HG02798 (cell line): ENCODE measurements at regions not wholly inside any gene's neighbourhood (a gene's known extent, or its start where the extent isn't known, plus 50 kb on each side); places are given as distances from the start of the nearest gene placed in this dataset.
"Not testable (repeated sequence)": the region's sequence is repeated elsewhere in the genome, so short reads cannot be mapped to it uniquely, and the experiment has no call there.

Source experiments
- ATAC-seq: cut with Tn5 transposase; IDR thresholded peaks from one replicate; pipeline ENCODE4 v1.9.1; 2021; ENCODE audit warnings: mild to moderate bottlenecking; ENCODE audit not compliant: unreplicated experiment, poor library complexity

DNA sequence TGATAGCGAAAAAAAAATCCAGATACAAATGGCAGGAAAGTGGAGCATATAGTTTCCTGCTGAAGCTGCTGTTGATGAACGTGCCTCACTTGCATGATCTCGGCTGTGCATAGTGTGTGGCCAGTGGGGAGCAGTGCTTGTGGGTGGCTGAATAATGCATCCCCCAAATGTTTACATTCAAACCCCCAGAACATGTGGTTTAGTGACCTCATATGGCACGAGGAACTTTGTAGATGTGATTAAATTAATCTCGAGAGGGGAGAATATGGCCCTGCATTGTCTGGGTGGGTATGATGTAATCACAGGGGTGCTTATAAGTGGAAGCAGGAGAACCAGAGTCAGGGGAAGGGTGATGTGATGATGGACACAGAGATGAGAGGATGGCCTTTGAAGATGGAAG, 425.0 kb downstream of the TMEM121 start:
- ATAC-seq: no peak

DNA sequence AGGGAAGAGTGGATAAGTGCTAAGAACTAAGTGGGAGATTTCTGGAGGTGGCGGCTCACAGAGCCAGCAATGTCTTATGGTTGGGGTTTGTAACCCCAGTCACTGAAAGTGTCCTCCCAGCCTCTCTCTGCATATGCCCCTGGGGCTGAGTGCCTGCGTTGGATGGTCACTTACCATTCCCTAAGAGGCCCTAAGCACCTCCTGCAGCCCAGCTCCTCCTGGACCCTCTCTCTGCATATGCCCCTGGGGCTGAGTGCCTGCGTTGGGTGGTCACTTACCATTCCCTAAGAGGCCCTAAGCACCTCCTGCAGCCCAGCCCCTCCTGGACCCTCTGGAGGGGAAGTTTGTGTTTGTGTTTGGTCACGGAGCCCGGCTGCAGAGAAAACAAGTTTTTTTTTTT, 425.8 kb downstream of the TMEM121 start:
- ATAC-seq: no peak

DNA sequence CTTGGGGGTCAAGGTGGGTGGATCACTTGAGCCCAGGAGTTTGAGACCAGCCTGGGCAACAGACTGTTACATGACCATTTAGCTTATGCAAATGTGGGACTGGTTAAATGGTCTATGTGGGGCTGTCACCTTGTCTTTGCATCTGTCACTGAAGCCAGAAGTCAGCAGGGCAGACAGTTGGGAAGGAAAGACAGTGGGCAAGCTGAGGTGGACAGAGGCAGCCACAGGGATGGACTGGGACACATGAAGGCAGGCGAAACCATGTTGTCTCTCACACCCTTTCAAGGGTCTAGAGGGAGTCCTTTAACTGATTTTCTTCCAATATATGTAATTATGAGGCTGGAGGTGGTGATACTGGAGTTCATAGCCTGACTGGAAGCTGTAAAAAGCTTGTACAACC, 426.4 kb downstream of the TMEM121 start:
- no peak for ATAC-seq

DNA sequence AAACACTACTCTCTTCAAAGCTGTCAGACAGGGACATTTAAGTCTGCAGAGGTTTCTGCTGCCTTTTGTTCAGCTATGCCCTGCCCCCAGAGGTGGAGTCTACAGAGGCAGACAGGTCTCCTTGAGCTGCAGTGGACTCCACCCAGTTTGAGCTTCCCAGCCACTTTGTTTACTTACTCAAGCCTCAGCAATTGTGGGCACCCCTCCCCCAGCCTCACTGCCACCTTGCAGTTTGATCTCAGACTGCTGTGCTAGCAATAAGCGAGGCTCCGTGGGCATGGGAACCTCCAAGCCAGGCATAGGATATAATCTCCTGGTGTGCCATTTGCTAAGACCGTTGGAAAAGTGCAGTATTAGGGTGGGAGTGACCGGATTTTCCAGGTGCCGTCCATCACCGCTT, 435.2 kb downstream of the TMEM121 start:
- ATAC-seq: not testable (repeated sequence)

DNA sequence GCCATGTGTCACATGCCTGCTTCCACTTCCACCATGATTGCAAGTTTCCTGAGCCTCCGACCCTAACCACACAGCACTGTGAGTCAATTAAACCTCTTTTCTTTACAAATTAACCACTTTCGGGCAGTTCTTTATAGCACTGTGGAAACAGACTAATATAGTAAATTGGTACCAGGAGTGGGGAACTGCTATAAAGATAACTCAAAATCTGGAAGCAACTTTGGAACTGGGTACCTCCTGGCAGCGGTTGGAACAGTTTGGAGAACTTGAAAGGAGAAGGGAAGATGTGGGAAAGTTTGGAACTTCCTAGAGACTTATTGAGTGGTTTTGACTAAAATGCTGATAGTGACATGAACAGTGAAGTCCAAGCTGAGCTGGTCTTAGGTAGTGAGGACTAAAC, 436.1 kb downstream of the TMEM121 start:
- no peak for ATAC-seq

DNA sequence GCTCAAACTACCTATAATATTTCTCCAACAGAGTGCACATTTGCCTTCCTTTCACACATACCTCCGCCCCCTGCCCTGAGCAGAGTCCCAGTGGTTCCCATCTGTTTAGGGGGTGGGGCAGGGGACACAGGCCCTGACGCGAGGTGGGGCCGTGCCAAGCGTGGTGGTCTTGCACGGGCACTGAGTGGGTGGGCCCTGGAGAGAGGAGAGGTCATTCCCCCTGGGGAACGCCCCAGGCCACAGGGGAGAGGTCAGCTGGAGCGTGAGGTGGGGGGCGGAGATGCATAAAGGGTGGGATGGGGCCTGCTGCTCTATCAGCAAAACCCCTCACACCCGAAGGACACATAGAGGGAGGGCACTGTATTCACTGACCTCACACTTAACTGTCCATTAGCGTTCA, 441.9 kb downstream of the TMEM121 start:
- ATAC-seq: no peak

DNA sequence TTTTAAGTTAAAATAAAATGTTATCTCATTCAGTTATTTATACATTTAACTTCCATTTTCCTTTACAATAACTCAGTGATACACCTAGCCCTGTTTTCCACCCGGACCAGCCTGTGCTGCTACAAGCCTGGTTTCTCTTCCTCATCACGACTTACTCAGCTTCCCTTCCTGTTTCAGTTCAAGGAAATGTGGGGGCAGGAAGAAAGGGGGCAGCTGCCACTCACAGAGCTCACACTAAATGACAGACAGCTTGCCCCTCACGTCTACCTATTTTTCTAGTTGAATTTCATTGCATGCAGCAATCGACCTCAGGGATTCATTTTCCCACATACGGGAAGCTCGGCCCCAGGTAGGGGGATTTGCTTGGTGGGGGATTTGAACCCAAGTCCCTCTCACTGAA, 442.6 kb downstream of the TMEM121 start:
- not testable (repeated sequence) for ATAC-seq

DNA sequence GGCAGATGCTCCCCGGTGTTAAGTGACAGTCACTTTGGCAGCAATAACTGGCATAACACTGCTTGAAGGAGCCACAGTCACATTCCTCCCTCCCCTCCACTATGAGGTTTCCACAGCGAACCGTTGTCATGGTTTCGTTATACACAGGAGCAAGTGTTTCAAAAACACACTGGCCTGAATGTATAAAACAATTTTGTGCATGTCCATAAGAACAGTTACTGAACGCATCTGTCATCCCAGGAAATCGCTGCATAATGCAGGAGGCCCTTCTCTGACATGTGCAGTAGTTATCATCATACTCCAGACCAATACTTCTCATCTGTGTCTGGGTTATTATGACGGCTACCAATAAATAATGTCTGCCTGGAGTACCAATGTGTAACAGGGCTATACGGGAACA, 444.4 kb downstream of the TMEM121 start:
- ATAC-seq: not testable (repeated sequence)

DNA sequence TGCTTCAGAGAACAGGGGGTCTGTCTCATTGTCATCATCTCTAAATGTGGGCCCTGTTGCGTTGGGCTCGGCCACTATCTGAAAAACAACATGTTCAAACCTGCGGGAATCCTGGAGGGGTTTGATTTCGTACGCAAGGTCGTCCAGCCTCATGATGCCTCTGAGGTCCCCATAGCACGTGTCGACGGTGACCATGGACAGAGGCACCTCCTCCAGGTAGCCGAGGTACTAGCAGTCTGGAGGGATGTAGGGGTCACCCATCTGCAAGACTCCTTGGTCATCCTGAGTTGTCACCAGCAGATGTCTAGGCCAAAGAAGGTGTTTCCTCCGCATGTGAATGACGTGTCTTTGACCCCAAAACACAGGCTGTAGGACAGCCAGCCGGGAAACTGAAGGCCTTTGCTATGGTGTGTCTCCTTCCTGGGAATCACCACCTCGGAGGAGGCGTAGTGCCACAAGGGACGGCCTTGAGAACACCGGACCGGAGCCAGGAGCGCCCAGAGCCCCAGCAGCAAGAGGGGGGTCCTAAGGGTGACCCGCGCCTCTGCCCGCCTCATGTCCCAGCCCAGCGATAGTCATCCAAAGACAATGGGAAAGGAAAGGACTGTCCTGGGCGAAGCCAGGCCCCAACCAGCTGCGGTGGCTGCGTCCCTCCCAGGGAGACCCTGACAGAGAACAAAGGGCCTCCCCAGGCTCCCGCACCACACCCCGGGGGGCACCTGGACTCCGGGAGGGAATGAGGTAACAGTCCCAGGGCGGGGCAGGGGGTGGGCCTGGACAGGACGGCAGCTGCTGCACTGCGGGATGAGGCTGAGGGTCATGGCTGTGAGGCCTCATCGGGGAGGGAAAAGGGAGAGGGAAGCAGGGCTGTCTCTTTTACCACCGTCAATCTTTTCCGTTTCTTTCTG, 445.5 kb downstream of the TMEM121 start:
- ATAC-seq: no peak

DNA sequence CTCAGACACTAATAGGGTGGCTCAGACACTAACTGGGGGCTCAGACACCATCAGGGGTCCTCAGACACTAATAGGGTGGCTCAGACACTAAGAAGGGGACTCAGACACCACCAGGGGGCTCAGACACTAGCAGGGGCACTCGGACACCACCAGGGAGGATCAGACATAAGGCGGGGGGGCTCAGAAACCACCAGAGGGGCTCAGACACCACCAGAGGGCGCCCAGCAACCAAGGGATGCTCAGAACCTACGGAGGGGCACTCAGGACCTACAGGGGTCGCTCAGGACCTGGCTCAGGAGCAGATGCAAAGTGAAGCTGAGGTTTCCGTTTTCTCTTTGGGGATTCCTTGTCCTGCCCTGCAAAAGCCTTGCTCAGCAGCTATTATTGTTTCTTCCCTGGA, 448.5 kb downstream of the TMEM121 start:
- no peak for ATAC-seq

DNA sequence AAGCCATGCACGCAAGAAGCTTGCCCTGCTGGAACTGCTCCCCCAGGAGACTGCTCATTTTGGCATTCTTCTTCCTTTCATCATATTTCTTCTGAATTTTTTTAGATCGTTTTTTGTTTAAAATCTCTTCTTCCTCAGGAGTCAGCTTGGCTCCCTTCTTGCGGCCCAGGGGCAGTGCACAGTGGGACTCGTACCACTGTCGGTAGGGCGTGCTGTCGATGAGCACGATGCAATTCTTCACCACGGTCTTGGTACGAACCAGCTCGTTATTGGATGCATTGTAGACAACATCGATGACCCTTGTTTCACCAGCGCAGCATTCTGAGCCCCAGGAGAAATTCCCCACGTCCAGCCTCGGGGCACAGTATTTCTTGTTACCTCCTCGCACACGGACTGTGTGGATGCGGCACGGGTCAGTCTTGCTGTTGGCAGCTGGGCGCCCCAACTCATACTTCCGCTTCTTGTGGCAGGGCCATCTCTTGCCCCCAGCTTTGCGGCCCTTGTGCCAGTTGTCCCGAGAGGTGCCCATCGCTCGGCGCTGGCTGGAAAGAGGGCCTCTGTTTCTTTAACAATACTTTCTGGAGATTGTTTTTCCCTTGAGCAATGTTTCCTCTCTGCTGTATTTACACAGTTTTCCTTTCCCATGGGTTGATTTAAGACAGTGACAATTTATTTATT, 452.4 kb downstream of the TMEM121 start:
- no peak for ATAC-seq

DNA sequence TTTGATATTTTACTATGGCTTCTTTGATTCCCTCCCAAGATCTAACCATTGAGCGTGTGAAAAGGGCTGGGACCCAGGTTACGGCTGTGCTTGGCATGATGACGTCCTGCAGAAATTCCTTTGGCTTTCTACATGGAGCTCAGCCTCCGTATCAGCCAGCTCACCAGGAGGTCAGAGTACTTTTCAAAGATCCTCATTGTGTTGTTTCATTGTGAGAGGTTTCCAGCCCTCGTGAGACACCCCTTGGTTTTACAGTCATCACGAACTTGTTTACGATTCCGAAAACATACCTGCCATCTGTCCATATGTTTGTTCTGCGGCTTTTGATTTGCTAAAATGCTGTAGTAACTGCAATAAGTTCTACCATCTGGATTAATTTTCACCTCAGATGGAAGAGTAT, 453.1 kb downstream of the TMEM121 start:
- ATAC-seq: no peak

DNA sequence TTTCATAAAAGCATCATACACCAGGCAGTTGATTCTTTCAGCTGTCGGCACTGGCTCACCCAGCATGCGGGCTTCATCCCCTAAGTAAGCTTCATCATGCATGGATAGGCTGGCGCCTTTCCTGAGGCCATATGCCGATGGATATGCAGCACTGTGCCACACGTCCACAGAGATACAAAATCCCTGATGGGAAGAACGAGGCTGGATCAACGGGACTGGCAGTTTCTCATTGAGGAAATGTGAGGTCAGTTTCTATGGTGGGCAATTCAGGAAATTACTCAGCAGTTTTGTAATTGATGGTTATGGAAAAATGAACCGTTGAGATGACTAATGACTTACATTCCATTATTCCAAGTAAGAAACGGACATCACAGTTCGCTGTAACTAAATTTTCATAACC, 453.8 kb downstream of the TMEM121 start:
- no peak for ATAC-seq

DNA sequence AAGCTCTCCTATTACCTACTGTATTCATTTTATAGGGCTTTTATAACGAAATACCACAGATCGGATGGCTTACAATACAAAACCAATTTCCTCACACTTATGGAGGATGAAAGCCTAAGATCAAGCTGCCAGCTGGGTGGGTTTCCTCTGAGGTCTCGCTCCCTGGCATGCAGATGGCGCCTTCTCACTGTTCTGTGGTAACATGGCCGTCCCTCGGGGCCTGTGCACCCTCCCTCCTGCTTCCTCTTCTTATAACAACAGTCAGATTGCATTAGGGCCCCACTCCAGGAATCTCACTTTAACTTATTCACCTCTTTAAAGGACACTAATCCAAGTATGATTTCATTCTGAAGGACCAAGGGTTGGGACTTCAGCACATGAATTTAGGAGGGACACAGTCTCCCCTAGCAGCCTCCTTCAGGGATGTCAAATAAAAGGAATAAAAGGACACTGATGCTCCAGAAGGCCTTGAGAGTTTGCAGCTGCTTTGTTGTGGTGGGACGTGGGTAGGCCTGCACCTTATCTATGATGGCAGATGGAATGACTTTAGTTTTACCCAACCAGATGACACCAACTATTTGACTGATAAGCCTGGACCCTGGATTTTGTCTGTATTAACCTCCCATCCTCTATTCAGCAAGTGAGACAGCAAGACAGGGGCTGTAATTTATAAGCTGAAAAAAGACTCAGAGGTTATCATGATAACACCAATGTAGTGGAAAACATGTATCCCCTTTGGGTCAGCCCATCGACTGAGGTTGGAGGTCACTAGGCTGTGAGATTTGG, 455.3 kb downstream of the TMEM121 start:
- ATAC-seq: not testable (repeated sequence)

DNA sequence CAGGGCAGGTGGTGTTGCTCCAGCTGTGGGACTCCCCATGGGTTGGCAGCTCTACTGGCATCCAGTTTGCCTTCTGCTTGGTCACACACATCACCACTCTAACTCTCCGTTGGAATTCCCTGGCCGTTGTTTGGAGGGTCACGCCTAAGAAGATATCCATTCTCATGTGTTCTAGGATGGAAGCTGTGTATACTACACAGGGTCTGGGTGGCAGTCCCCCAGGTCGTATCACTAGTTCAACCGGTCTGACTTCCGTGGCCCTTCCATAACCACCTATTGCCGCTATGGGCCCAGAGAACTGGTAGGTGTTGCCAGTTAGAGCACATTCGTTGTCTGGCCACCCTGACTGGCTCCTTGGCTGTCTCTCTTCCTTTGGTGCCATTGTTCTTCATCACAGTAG, 456.3 kb downstream of the TMEM121 start:
- no peak for ATAC-seq

DNA sequence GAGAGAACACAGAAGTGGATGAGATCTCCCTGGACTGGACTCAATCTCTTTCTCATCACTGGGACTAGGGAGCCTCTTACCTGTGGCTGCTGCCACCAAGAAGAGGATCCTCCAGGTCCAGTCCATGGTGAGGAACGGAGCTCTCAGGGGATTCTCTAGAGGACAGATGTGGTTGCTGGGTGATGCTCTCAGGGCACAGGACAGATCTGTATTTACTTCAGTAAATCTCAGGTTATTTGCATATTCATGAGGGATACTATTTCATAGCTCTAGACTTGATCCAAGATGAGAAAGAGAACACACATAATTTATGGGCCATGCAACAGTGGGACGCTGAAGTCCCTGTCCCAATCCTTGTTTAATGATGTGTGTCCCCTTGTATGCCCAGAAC, 460.5 kb downstream of the TMEM121 start:
- ATAC-seq: no peak

DNA sequence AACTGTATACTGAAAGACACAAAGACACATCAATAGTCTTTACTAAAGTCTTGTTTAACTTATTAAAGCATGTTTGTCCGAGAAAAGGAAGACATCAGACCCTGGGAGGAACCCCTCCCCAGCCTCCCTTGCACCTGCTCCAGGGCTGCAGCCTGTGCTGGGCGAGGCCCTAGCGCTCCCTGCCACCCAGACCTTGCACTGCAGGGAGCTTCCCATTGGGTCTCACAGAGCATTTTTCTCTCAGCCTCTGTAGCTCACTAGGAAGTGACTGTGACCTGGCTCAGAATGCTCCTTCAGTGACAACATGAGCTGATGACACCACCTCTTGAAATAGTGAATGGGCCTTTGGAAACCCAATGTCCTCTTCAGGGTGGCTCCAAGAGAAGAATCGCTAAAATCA, 461.2 kb downstream of the TMEM121 start:
- no peak for ATAC-seq

DNA sequence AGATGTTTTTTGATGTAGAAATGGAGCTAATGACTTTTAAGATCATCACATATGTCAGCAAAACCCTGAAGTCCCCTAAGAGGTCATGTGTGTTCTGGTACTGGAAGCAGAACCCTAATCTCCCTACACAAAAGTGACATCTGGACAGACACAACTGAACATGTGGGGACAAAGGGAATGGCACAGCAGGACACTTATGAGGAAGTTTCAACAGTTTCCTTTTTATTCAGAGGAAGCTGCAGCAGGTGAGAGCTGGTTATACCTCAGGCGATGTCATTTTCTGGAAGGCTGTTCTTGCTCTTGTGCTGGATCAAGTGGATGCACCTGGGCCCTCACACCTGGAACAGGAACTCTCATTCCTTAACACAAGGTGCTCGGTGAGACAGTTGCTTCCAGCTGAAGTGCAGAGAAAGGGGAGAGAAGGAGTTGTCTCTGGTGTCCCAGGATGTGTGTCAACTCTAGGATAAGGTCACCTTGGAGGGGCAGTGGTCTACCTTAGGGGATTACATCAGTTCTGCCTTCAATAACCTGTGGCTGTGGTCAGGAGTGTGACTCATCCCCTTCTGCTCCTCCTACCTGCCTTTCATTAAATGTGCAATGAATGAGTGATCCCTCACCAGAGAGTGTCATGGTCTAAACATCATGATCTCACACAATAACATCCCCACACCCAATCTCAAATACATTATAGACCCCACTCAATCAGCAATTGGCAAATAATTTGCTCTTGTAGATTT, 463.4 kb downstream of the TMEM121 start:
- ATAC-seq: no peak

DNA sequence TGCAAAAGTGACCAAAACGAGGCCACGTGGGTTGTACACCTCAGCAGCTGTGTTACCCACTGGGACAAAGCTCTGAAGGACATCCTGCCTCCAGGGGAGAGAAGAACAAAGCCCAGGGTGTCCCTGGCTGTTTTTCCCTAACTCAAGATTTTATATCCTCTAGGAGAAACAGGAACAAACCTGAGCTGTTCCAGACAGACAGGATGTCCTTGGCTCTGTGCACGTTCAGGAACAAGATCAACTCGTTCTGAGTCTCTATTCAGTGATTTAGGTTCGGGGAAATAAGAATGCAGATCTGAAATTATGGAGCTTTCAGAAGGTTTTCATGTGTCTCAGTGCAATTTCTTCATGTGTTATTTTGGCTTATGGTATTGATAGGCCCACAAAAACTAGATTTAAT, 465.3 kb downstream of the TMEM121 start:
- not testable (repeated sequence) for ATAC-seq

DNA sequence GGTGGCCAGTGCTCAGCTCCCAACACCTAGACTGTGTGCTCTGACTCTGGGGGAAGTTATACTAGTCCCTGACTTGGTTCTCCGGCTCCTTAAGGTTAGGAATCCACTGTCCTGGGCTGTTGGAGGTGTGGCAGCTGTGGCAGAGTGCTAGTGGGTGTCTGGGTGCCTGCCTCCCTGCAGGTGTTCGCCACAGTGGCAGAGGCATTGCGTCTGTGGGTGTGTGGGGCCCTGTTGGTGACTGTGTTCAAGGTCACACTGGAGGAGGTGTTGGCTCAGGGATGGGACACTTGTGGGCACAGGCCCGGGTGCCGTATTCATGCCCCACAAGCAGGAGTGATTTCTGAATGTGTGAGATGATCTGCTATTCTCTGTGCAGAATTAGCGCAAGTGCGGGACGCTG, 467.4 kb downstream of the TMEM121 start:
- ATAC-seq: no peak
